ENCODE measurements at regions not wholly inside any gene's neighbourhood (a gene's known extent, or its start where the extent isn't known, plus 50 kb on each side); places are given as distances from the start of the nearest gene placed in this dataset.

- H3K27me3 ChIP-seq (ENCODE audit: control insufficient read depth, insufficient read depth, low read length): peaks cover 7% of the 10 kb centered on the region
- no peak for DNase-seq (ENCODE audit: low read depth)
These were observed 589.7 kb downstream of the PTPRU start for GRCh38 chr1:29825941-29826415.

GRCh38 chr1:29825274-29825940 lies 589.1 kb downstream of the PTPRU start:
- Histone ChIP-seq H3K27me3 (ENCODE audit: control insufficient read depth, insufficient read depth, low read length) (peaks cover 6% of the 10 kb centered on the region), H3K36me3 (ENCODE audit: control insufficient read depth, insufficient read depth, low read length) (no peaks in the 10 kb centered on the region), H3K4me3 (ENCODE audit: low read depth, low read length) (no peak overlapping the region)
- DNase-seq (ENCODE audit: low read depth): no peak
- TF ChIP-seq CTCF (IDR thresholded peaks at IDR 0.05; ENCODE audit: insufficient read depth, low read length, poor library complexity, severe bottlenecking): no peak

More at GRCh38 chr1:29825941-29826415, 589.7 kb downstream of the PTPRU start:
- TF ChIP-seq CTCF (IDR thresholded peaks at IDR 0.05; ENCODE audit: insufficient read depth, low read length, poor library complexity, severe bottlenecking): no peak
- H3K36me3 ChIP-seq (ENCODE audit: control insufficient read depth, insufficient read depth, low read length): no peaks in the 10 kb centered on the region
- no peak overlapping the region for H3K4me3 ChIP-seq (ENCODE audit: low read depth, low read length)

GRCh38 chr1:29824511-29825273 lies 588.4 kb downstream of the PTPRU start:
- Histone ChIP-seq H3K4me3 (ENCODE audit: low read depth, low read length) (no peak overlapping the region), H3K36me3 (ENCODE audit: control insufficient read depth, insufficient read depth, low read length) (no peaks in the 10 kb centered on the region), H3K27me3 (ENCODE audit: control insufficient read depth, insufficient read depth, low read length) (peaks cover 2% of the 10 kb centered on the region)
- no peak for DNase-seq (ENCODE audit: low read depth)
- no peak for TF ChIP-seq CTCF (IDR thresholded peaks at IDR 0.05; ENCODE audit: insufficient read depth, low read length, poor library complexity, severe bottlenecking)

- DNase-seq (ENCODE audit: low read depth): no peak
- no peaks in the 10 kb centered on the region for H3K27me3 ChIP-seq (ENCODE audit: control insufficient read depth, insufficient read depth, low read length)
- TF ChIP-seq CTCF (IDR thresholded peaks at IDR 0.05; ENCODE audit: insufficient read depth, low read length, poor library complexity, severe bottlenecking): no peak
These were observed 587.7 kb downstream of the PTPRU start for GRCh38 chr1:29824025-29824424.

GRCh38 chr1:29823561-29823960 lies 587.2 kb downstream of the PTPRU start:
- Histone ChIP-seq H3K4me3 (ENCODE audit: low read depth, low read length) (no peak overlapping the region), H3K27me3 (ENCODE audit: control insufficient read depth, insufficient read depth, low read length) (no peaks in the 10 kb centered on the region), H3K36me3 (ENCODE audit: control insufficient read depth, insufficient read depth, low read length) (no peaks in the 10 kb centered on the region)
- TF ChIP-seq CTCF (IDR thresholded peaks at IDR 0.05; ENCODE audit: insufficient read depth, low read length, poor library complexity, severe bottlenecking): no peak
- DNase-seq (ENCODE audit: low read depth): no peak

More at GRCh38 chr1:29824025-29824424, 587.7 kb downstream of the PTPRU start:
- no peaks in the 10 kb centered on the region for H3K36me3 ChIP-seq (ENCODE audit: control insufficient read depth, insufficient read depth, low read length)
- no peak overlapping the region for H3K4me3 ChIP-seq (ENCODE audit: low read depth, low read length)

All from kidney epithelial cell (primary cell).